GM18505 (cell line): ENCODE measurements at regions not wholly inside any gene's neighbourhood (a gene's known extent, or its start where the extent isn't known, plus 50 kb on each side); places are given as distances from the start of the nearest gene placed in this dataset.

ENCODE experiments used
- ATAC-seq: cut with Tn5 transposase; IDR thresholded peaks from one replicate; pipeline ENCODE4 v1.9.1; 2021; ENCODE audit not compliant: unreplicated experiment
- POLR2A ChIP-seq: IDR thresholded peaks from 4 replicates; pipeline ENCODE4 v1.6.1; 2011; ENCODE audit warnings: borderline replicate concordance; ENCODE audit not compliant: insufficient read depth, insufficient read length; ENCODE audit errors: extremely low read depth

GRCh38 chr7:156128496-156128895 lies 316.2 kb upstream of the SHH start:
- no peak for ATAC-seq
- no peak for TF ChIP-seq POLR2A

GRCh38 chr7:156127166-156128134 lies 315.2 kb upstream of the SHH start:
- no peak for ATAC-seq
- TF ChIP-seq POLR2A, result no peak

- no peak for ATAC-seq
- TF ChIP-seq POLR2A, result no peak
Observed at GRCh38 chr7:156125841-156126730, 313.8 kb upstream of the SHH start.

- TF ChIP-seq POLR2A, result no peak
- ATAC-seq, result no peak
Observed at GRCh38 chr7:156124356-156124755, 312.1 kb upstream of the SHH start.

GRCh38 chr7:156123362-156123761 lies 311.1 kb upstream of the SHH start:
- ATAC-seq, result no peak
- no peak for TF ChIP-seq POLR2A

- TF ChIP-seq POLR2A, result no peak
Observed at GRCh38 chr7:156122752-156123354, 310.6 kb upstream of the SHH start.

GRCh38 chr7:156121956-156122355 lies 309.7 kb upstream of the SHH start:
- no peak for ATAC-seq
- TF ChIP-seq POLR2A, result no peak

More at GRCh38 chr7:156122752-156123354, 310.6 kb upstream of the SHH start:
- no peak for ATAC-seq

- ATAC-seq, result no peak
- no peak for TF ChIP-seq POLR2A
Observed at GRCh38 chr7:156121434-156121833, 309.2 kb upstream of the SHH start.

GRCh38 chr7:156120552-156120951 lies 308.3 kb upstream of the SHH start:
- ATAC-seq, result no peak
- TF ChIP-seq POLR2A, result no peak

GRCh38 chr7:156119771-156120170 lies 307.5 kb upstream of the SHH start:
- TF ChIP-seq POLR2A, result no peak
- ATAC-seq, result no peak

- no peak for TF ChIP-seq POLR2A
- no peak for ATAC-seq
Observed at GRCh38 chr7:156118248-156118645, 306.0 kb upstream of the SHH start.

- no peak for TF ChIP-seq POLR2A
- no peak for ATAC-seq
Observed at GRCh38 chr7:156117542-156118247, 305.4 kb upstream of the SHH start.
